ENCODE measurements at regions not wholly inside any gene's neighbourhood (a gene's known extent, or its start where the extent isn't known, plus 50 kb on each side); places are given as distances from the start of the nearest gene placed in this dataset.

DNA sequence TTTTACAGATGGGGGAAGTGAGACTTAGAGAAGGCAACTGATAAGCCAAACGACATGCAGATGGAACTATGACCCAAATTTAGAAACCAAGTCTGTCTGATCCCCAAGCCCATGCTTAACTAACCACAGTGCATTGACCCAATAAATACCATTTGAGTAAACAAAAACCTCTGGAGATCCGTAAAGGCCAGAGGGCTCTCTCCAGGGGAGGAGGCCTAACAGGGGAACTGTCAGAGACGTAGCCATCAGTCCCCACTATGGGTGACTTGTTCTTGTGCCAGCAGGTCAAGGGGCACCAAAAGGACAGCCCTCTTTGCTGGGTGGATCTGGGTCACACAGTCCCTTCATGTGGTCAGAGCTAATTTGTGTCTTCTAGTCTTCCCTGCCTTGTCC lies 420.2 kb downstream of the BCOR start:
- Histone ChIP-seq H3K9me3 (replicated peaks) (no peaks in the 10 kb centered on the region), H3K4me3 (no peak overlapping the region), H3K36me3 (no peaks in the 10 kb centered on the region), H3K27me3 (replicated peaks) (no peaks in the 10 kb centered on the region), H3K4me1 (replicated peaks) (no peaks in the 10 kb centered on the region), H3K27ac (no peak overlapping the region)
- DNase-seq (ENCODE audit: low read depth in 1 of 2, low spot score in 2 of 2): no peak

DNA sequence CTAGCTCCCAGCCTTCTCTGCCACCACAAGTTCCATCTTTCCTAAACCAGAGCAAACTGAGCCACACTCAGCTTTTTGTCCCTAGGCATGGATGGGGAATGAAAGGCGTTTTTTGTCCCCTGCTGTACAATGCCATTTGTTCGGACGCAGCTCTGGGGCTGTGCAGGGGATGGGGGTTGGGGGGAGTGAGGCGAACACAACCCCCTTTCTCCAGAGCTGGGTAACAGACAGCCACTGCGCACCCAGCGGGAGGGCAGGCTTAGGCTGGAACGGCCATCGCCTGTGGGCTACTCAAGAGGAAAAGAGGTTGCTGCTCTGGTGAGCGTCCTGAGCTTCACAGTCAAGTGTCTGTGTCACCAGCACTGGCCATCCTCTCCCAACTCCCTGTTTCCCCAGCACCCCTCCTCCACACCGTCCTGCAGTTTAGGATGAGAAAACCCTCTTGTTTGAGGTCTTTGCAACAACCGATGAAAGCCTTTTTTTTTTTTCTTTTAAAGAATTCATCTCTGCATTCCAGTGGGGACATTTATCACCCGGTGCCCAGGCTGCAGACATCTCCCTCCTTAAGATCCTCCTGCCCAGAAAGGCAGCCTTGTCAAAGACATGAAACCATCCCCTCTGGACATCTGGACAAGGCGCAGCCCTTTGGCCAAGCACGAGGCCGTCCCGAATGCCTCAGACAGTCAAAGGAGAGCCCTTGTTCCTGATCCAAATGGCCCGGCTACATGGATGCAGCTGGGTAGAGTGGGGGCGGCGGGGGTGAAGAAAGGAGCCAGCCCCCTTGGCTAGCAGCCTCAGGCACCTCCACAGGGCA lies 419.6 kb downstream of the BCOR start:
- Histone ChIP-seq H3K4me3 (no peak overlapping the region), H3K27me3 (replicated peaks) (no peaks in the 10 kb centered on the region), H3K4me1 (replicated peaks) (no peaks in the 10 kb centered on the region), H3K36me3 (no peaks in the 10 kb centered on the region), H3K27ac (no peak overlapping the region), H3K9me3 (replicated peaks) (no peaks in the 10 kb centered on the region)
- no peak for DNase-seq (ENCODE audit: low read depth in 1 of 2, low spot score in 2 of 2)

DNA sequence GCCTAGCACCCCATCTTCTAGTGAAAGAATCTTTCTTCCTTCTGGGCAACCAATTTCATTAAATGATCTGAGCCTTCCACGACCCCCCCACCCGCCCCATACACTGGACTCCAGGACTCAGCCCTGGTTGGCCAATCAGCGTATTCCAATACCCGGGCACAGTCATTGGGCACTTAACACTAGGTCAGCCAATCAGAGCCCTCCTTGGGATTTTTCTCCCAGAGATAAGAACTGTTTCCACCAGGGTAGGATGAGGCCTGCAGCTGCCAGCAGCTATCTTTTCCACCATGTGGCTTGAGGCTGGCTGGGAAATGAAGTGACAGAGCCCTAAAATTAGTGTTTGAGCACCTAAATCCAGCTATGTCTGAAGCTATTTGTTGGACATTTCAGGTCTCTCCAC lies 418.8 kb downstream of the BCOR start:
- Histone ChIP-seq H3K27me3 (replicated peaks) (no peaks in the 10 kb centered on the region), H3K4me3 (no peak overlapping the region), H3K4me1 (replicated peaks) (no peaks in the 10 kb centered on the region), H3K36me3 (no peaks in the 10 kb centered on the region), H3K27ac (no peak overlapping the region), H3K9me3 (replicated peaks) (no peaks in the 10 kb centered on the region)
- no peak for DNase-seq (ENCODE audit: low read depth in 1 of 2, low spot score in 2 of 2)

DNA sequence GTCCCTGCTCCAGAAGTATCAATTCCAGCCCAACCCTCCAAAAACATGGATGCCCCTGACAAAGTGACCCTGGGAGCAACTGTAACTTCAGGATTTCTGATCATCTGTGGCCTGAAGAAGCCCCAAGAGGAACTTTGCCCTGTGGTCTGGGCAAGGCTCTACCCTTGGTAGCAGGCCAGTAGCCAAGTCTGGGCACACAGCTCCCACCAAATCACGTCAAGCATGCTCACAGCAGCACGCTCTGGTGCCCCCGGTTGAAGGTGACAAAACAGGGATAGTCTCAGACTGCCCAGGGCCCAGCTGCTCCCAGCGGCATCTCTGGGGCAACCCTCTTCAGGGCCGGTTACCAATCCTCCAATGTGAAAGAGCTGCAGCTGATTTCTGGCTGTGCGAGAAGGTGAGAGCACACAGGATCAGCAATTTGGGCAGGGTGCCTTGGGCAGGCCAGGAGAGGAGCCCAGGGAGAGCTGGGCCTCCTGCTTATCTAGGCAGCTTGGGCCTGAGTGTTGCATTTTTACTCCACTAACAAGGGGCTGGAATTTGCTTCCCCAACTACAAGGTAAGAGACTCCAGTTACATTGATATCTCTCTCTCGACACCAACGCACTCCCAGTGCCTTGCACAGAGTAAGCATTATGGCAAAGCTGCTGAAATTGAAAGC lies 418.1 kb downstream of the BCOR start:
- no peak overlapping the region for H3K4me3 ChIP-seq
- H3K4me1 ChIP-seq (replicated peaks): no peaks in the 10 kb centered on the region
- no peaks in the 10 kb centered on the region for H3K27me3 ChIP-seq (replicated peaks)
- H3K36me3 ChIP-seq: no peaks in the 10 kb centered on the region
- no peak for DNase-seq (ENCODE audit: low read depth in 1 of 2, low spot score in 2 of 2)
- H3K27ac ChIP-seq: no peak overlapping the region
- H3K9me3 ChIP-seq (replicated peaks): no peaks in the 10 kb centered on the region

DNA sequence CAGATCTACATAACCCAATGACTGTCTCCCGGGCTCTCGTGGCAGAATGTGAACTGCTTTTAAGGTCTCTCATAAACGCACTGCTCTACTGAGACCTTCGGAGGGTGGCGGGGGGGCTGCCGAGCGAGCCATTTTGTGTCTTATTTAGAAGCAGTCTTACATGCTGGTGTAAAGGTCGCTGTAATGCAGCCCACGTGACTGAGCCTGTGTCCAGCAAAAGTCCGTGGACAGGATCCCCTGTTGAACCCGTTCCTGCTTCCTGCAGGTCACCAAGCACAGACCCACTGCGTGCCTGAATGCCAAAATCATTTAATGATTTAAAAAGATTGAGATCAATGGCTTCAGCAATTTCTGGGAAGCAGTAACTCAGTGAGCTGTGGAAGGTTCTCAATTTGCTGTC lies 415.9 kb downstream of the BCOR start:
- H3K9me3 ChIP-seq (replicated peaks): no peaks in the 10 kb centered on the region
- no peaks in the 10 kb centered on the region for H3K4me1 ChIP-seq (replicated peaks)
- no peak overlapping the region for H3K4me3 ChIP-seq
- H3K27ac ChIP-seq: no peak overlapping the region
- DNase-seq (ENCODE audit: low read depth in 1 of 2, low spot score in 2 of 2): no peak
- no peaks in the 10 kb centered on the region for H3K27me3 ChIP-seq (replicated peaks)
- H3K36me3 ChIP-seq: no peaks in the 10 kb centered on the region

DNA sequence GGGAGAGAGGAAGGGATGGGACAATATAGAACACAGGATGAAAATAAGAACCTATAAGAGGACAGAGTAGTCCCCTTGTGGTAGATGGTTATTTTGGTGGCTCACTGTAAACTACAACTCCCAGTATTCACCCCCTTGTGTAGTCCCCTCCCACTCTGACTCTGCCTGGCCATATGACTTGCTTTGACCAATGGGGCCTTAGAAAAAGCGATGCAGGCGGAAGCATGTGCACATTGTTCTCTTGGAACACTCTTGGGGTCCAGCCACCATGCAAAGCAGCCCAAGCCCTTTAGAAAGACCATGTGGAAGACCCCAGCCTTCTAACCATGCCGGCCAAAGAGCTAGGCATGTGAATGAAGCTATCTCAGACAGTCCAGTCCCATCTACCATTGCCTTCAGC lies 415.0 kb downstream of the BCOR start:
- Histone ChIP-seq H3K27ac (no peak overlapping the region), H3K27me3 (replicated peaks) (no peaks in the 10 kb centered on the region), H3K36me3 (no peaks in the 10 kb centered on the region), H3K4me3 (no peak overlapping the region), H3K9me3 (replicated peaks) (no peaks in the 10 kb centered on the region), H3K4me1 (replicated peaks) (peaks cover 4% of the 10 kb centered on the region)
- DNase-seq (ENCODE audit: low read depth in 1 of 2, low spot score in 2 of 2): no peak

DNA sequence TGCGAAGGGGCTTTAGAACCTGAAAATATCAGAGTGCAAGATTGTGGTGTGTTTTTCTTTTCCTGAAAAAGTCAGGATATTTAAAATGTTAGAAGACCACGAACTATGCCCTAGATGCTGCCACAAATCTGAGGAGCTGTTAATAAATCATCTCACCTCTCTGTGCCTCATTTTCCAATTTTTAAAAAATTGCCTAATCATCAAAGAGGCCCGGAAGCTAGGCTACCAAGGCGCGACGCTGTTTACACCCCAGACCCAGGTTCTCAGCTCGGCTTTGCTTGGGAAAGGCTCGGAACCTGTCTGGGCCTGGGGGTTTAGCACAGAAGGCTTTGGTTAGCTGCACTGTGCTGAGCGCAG lies 409.6 kb downstream of the BCOR start:
- Histone ChIP-seq H3K36me3 (no peaks in the 10 kb centered on the region), H3K27ac (no peak overlapping the region; the same call in 1 of the 2 replicates), H3K9me3 (replicated peaks) (no peaks in the 10 kb centered on the region), H3K4me3 (peak overlapping the region; percentile 48), H3K27me3 (replicated peaks) (no peaks in the 10 kb centered on the region), H3K4me1 (replicated peaks) (peaks cover 26% of the 10 kb centered on the region)
- no peak for DNase-seq (ENCODE audit: low read depth in 1 of 2, low spot score in 2 of 2)

DNA sequence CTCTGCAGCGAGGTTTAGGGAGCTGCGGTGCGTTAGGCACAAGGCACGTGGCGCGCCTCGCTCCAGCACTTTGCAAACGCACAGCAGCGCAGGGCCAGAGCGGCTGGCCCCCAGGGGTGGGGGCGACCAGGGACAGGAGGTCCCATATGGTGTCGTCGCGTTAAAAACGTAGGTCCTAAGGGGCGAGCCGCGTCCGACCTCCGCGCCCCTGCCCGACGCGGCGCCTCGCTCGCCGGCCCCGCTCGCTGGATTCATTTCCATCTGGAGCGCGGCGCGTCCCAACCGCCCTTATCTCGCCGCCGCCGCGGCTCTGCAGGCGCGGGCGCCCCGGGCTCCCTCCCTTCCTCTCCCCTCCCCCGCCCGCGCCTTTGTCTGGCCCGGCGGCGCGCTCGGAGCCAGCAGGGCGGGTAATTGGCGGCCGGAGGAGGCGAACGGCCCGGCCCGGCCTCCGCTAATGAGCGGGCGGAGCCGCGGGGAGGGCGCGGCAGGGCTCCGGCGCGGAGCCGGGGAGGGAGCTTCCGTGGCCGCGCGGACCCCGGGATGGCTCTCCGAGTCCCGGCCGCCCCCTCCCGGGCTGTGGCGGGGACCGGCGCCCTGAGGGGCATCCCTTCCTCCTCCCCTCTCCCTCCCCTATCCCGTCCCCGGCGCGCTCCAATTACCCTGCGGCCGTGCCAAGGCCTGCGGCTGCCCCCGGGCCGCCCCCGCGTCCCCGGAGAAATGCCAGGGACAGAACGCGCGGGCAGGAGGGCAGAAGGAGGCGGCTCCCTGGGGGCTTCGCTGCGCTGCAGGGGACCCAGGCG lies 409.0 kb downstream of the BCOR start:
- peak; percentile 51 to 57 for DNase-seq (ENCODE audit: low read depth in 1 of 2, low spot score in 2 of 2)
- H3K9me3 ChIP-seq (replicated peaks): no peaks in the 10 kb centered on the region
- H3K4me3 ChIP-seq: peak overlapping the region; percentile 48
- peak overlapping the region; percentile 64 for H3K27ac ChIP-seq
- no peaks in the 10 kb centered on the region for H3K36me3 ChIP-seq
- peaks cover 26% of the 10 kb centered on the region for H3K4me1 ChIP-seq (replicated peaks)
- H3K27me3 ChIP-seq (replicated peaks): no peaks in the 10 kb centered on the region

DNA sequence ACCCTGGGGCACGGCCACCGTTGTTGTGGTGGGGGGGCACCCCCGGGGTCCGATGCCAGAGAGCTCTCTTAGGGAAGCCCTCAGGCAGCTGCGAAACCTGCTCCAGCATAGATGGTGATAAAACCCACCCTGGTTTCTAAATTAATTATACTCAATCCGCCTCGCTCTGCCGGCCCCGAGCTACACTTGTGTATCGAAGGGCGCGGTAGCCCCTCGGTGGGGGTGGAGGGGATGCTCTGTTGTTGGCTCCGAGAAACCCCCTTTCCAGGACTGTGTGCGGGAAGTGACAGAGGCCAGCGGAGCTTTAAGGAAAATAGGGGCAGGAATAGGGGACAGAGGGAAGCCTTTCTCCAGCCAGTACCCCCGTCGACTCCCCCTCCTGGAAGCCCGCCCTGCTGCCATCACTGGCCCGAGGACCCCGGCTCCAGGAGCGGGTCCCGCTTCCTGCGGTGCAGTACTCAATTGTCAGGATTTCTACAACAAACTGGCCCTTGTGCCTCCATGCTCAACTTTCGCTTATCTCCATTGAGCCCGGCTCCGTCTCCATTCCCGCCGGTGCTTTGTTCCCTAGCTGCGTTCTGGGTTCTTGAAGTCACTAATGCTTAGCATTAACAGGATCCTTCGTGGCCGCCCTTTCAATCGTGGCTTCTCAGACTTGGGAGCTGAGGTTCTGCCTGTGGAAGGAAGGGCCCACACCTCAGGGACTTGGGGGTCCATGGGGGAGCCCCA lies 408.2 kb downstream of the BCOR start:
- DNase-seq (ENCODE audit: low read depth in 1 of 2, low spot score in 2 of 2): no peak
- no peaks in the 10 kb centered on the region for H3K27me3 ChIP-seq (replicated peaks)
- peaks cover 26% of the 10 kb centered on the region for H3K4me1 ChIP-seq (replicated peaks)
- H3K27ac ChIP-seq: peak overlapping the region; percentile 64
- H3K9me3 ChIP-seq (replicated peaks): no peaks in the 10 kb centered on the region
- peak overlapping the region; percentile 48 for H3K4me3 ChIP-seq
- H3K36me3 ChIP-seq: no peaks in the 10 kb centered on the region

DNA sequence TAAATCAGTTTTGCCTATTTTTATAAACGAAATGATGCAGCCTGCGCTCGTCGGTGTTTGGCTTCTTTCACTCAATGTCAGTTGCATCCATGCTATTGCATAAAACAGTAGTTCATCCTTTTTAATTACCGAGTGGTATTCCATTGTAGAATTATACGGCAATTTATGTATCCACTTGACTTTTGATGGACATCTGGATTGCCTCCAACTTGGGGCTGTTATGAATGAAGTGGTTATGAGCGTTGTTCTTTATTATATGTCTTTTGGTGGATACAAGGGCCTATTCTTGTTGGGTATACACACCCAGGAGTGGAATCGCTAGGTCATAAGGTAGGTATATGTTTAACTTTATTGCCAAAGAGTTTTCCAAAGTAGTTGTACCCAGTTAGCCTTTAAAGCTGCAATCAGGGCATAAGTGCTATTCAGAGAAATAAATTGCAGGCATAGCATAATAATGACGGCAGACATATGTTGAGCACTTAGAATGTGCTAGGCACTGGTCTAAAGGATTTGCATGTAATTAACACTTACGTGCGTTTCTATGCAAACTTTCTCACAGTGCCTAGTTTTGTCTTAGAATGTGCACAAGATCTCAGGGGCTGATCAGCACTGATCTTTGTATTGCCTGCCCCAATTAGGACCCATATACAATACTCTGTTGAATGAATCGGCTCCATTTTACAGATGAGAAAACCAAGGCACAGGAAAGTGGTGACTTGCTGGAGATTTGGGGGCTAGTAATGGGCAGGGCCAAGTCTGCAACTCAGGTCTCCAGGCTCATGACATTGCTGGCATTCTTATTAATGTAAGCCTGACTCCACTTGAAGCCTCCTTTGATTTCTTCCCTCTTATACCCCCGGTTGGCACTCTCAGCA lies 407.0 kb downstream of the BCOR start:
- Histone ChIP-seq H3K36me3 (no peaks in the 10 kb centered on the region), H3K27ac (no peak overlapping the region), H3K27me3 (replicated peaks) (no peaks in the 10 kb centered on the region), H3K4me1 (replicated peaks) (peaks cover 26% of the 10 kb centered on the region), H3K9me3 (replicated peaks) (no peaks in the 10 kb centered on the region), H3K4me3 (no peak overlapping the region)
- DNase-seq (ENCODE audit: low read depth in 1 of 2, low spot score in 2 of 2): no peak

DNA sequence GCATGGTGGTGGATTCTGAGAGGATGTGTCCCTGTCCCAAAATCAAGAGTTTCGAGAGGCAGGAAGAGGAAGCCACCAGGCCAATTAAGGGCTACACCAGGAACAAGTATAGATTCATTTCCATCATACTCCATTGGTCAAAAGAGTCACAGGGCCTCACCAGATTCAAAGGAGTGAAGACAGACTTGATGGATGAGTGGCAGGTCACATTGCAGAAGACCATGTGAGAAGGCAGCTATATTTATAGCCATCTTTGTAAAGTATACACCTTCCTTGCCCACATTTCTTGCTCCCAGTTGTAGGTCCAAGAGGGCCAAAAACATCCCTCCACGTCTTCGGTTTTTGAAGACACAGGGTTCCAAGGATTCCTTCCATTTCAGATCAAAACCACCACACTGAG lies 406.0 kb downstream of the BCOR start:
- H3K36me3 ChIP-seq: no peaks in the 10 kb centered on the region

DNA sequence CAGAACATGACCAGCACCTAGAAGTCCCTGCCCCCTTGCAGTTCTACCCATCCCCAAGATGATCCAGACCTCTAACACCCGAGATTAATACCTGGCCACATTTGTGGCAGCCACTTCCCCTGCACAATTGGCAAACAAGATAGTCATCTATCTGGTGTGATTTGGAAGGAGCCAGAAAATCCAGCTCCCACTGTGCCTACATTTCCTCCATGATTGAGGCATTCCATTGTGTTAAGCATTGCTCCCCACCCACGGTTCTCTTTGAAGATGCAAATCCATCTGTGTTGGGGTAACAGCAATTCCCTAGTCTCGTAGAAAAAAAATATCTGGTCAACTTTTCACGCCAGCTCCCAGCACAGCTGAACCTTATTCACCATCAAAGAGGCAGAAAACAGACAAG lies 405.0 kb downstream of the BCOR start:
- H3K4me1 ChIP-seq (replicated peaks): peaks cover 22% of the 10 kb centered on the region
- no peaks in the 10 kb centered on the region for H3K9me3 ChIP-seq (replicated peaks)
- no peak overlapping the region for H3K4me3 ChIP-seq
- H3K27ac ChIP-seq: no peak overlapping the region
- no peaks in the 10 kb centered on the region for H3K36me3 ChIP-seq
- no peaks in the 10 kb centered on the region for H3K27me3 ChIP-seq (replicated peaks)
- DNase-seq (ENCODE audit: low read depth in 1 of 2, low spot score in 2 of 2): no peak

More for the DNA sequence above, 406.0 kb downstream of the BCOR start:
- Histone ChIP-seq H3K4me1 (replicated peaks) (peaks cover 26% of the 10 kb centered on the region), H3K9me3 (replicated peaks) (no peaks in the 10 kb centered on the region), H3K27ac (no peak overlapping the region), H3K27me3 (replicated peaks) (no peaks in the 10 kb centered on the region), H3K4me3 (no peak overlapping the region)
- no peak for DNase-seq (ENCODE audit: low read depth in 1 of 2, low spot score in 2 of 2)

DNA sequence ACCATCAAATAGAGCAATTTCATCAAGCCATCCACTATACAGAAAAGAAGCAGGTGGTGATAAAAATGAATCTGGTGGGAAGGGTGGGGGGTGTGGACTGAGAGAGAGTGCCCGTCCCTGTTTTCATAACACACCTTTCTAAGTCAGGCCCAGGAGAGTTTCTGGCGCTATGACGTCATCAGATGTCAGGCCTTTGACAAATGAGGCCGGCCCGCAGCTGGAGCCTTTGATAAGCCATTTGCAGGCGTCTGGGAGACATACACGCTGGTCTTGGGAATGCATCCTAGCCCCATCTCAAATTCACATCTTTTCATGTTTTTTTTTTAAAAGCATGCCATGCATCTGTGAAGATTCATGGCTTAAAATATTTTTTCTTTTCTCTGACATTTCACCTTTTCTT lies 404.5 kb downstream of the BCOR start:
- Histone ChIP-seq H3K4me1 (replicated peaks) (peaks cover 17% of the 10 kb centered on the region), H3K27ac (no peak overlapping the region), H3K4me3 (no peak overlapping the region), H3K9me3 (replicated peaks) (no peaks in the 10 kb centered on the region), H3K36me3 (no peaks in the 10 kb centered on the region), H3K27me3 (replicated peaks) (no peaks in the 10 kb centered on the region)
- no peak for DNase-seq (ENCODE audit: low read depth in 1 of 2, low spot score in 2 of 2)

Data from SJSA1 (cell line).